OCI-LY3 (cell line): ENCODE measurements at regions not wholly inside any gene's neighbourhood (a gene's known extent, or its start where the extent isn't known, plus 50 kb on each side); places are given as distances from the start of the nearest gene placed in this dataset.
"Not testable (repeated sequence)": the region's sequence is repeated elsewhere in the genome, so short reads cannot be mapped to it uniquely, and the experiment has no call there.

ENCODE experiments used
- H2AFZ ChIP-seq: fragments of 200-600, 300-600 bp; shearing (Covaris generic); 2 replicates; pipeline ENCODE4 v1.6.0; 2014; ENCODE audit warnings: antibody characterized with exemption, low read depth, low read length
- H3K27ac ChIP-seq: fragments of 200-600, 300-600 bp; sonication (generic); 2 replicates; pipeline ENCODE4 v1.5.1; 2014; ENCODE audit warnings: mild to moderate bottlenecking, low read length, moderate library complexity, mixed read lengths
- H3K27me3 ChIP-seq: fragments of 200-600, 300-600 bp; sonication (generic); 2 replicates; pipeline ENCODE4 v1.6.1; 2014; ENCODE audit warnings: low read depth, low read length, mixed read lengths
- H3K36me3 ChIP-seq: fragments of 200-600, 300-600 bp; sonication (generic); replicated peaks from 2 replicates; pipeline ENCODE3; 2014; ENCODE audit warnings: low read depth, low read length, mixed read lengths
- H3K4me1 ChIP-seq: fragments of 300-600, 200-600 bp; sonication (generic); 2 replicates; pipeline ENCODE4 v1.6.1; 2014; ENCODE audit warnings: low read length, mixed read lengths
- H3K4me2 ChIP-seq: fragments of 200-600, 300-600 bp; sonication (generic); 2 replicates; pipeline ENCODE4 v1.6.1; 2014; ENCODE audit warnings: low read length, mixed read lengths
- H3K4me3 ChIP-seq: fragments of 300-600, 200-600 bp; sonication (generic); 2 replicates; pipeline ENCODE4 v1.5.1; 2014; ENCODE audit warnings: antibody characterized with exemption, mild to moderate bottlenecking, low read length, moderate library complexity
- H3K79me2 ChIP-seq: fragments of 300-600, 200-600 bp; shearing (Covaris generic); 2 replicates; pipeline ENCODE4 v1.6.1; 2014; ENCODE audit warnings: mild to moderate bottlenecking, low read length, mixed read lengths
- H3K9ac ChIP-seq: fragments of 300-600, 200-600 bp; shearing (Covaris generic); 2 replicates; pipeline ENCODE4 v1.6.0; 2014; ENCODE audit warnings: mild to moderate bottlenecking, low read length, moderate library complexity
- H3K9me3 ChIP-seq: fragments of 200-600, 300-600 bp; shearing (Covaris generic); 2 replicates; pipeline ENCODE4 v1.6.1; 2014; ENCODE audit warnings: low read length, mixed read lengths; ENCODE audit not compliant: insufficient read depth
- H4K20me1 ChIP-seq: fragments of 200-600, 300-600 bp; sonication (generic); 2 replicates; pipeline ENCODE4 v1.6.1; 2016; ENCODE audit warnings: low read length, mixed read lengths; ENCODE audit not compliant: insufficient read depth
- EZH2phosphoT487 ChIP-seq: fragments of 200-600 bp; shearing (Covaris generic); IDR thresholded peaks from 2 replicates; pipeline ENCODE4 v1.6.1; 2018; ENCODE audit warnings: antibody characterized with exemption, mixed run types, low read depth
- TF ChIP-seq, protein P1 (sequence below): fragments of 200-600, 300-600 bp; sonication (generic); IDR thresholded peaks from 2 replicates; pipeline ENCODE4 v1.5.1; 2014; ENCODE audit warnings: antibody characterized with exemption, low read length, low read depth

DNA sequence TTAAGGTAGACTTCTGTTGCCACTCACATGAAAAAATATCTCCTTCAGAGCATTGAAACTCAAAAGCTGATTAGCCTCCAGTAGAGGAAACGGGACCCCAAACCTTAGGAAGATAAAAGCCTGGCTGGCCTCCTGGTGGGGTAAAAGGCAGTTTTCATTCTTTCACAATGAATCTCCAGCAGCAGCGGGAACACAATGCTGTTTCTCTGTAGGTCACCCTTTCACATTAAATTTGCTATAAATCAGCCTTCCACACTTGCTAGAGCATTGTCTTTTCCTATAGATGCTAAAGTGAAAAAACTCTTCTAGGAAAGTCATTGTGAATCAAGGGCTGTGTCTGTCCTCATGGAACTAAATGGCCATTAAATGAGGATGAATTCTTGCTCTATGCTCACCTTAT is 207.3 kb upstream of the MAGEB2 start:
- TF ChIP-seq, protein P1, sequence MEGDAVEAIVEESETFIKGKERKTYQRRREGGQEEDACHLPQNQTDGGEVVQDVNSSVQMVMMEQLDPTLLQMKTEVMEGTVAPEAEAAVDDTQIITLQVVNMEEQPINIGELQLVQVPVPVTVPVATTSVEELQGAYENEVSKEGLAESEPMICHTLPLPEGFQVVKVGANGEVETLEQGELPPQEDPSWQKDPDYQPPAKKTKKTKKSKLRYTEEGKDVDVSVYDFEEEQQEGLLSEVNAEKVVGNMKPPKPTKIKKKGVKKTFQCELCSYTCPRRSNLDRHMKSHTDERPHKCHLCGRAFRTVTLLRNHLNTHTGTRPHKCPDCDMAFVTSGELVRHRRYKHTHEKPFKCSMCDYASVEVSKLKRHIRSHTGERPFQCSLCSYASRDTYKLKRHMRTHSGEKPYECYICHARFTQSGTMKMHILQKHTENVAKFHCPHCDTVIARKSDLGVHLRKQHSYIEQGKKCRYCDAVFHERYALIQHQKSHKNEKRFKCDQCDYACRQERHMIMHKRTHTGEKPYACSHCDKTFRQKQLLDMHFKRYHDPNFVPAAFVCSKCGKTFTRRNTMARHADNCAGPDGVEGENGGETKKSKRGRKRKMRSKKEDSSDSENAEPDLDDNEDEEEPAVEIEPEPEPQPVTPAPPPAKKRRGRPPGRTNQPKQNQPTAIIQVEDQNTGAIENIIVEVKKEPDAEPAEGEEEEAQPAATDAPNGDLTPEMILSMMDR: no peak
- Histone ChIP-seq H3K9me3 (no peaks in the 10 kb centered on the region), H3K4me2 (no peak overlapping the region), H3K79me2 (no peaks in the 10 kb centered on the region), H3K4me3 (no peak overlapping the region), H3K27me3 (no peaks in the 10 kb centered on the region), H3K27ac (no peak overlapping the region), H3K4me1 (no peaks in the 10 kb centered on the region), H3K36me3 (no peaks in the 10 kb centered on the region), H2AFZ (no peak overlapping the region), H3K9ac (no peak overlapping the region), H4K20me1 (no peaks in the 10 kb centered on the region)

DNA sequence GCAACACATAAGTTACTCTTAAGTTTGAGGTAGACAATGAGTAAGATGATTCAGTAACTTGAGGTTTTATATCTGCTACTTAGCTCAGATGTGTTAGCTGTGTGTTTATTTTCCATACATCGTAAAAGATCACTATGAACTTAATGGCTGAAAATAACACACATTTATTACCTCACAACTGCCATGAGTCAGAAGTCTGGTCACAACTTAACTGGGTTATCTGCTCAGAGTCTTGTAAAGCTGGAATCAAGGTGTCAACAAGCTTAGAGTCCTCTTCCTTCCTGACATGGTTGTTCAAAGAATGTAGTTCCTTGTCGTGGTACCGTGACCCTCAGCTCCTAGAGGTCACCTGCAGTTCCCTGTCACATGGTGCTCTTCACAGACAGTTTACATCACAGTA is 204.9 kb upstream of the MAGEB2 start:
- no peaks in the 10 kb centered on the region for H3K4me1 ChIP-seq
- H3K36me3 ChIP-seq: no peaks in the 10 kb centered on the region
- H4K20me1 ChIP-seq: no peaks in the 10 kb centered on the region
- no peaks in the 10 kb centered on the region for H3K9me3 ChIP-seq
- H3K4me3 ChIP-seq: no peak overlapping the region
- no peak overlapping the region for H3K4me2 ChIP-seq
- H3K27me3 ChIP-seq: no peaks in the 10 kb centered on the region
- H2AFZ ChIP-seq: no peak overlapping the region
- no peak overlapping the region for H3K27ac ChIP-seq
- H3K9ac ChIP-seq: no peak overlapping the region
- TF ChIP-seq EZH2phosphoT487: no peak
- TF ChIP-seq, protein P1: no peak
- H3K79me2 ChIP-seq: no peaks in the 10 kb centered on the region

DNA sequence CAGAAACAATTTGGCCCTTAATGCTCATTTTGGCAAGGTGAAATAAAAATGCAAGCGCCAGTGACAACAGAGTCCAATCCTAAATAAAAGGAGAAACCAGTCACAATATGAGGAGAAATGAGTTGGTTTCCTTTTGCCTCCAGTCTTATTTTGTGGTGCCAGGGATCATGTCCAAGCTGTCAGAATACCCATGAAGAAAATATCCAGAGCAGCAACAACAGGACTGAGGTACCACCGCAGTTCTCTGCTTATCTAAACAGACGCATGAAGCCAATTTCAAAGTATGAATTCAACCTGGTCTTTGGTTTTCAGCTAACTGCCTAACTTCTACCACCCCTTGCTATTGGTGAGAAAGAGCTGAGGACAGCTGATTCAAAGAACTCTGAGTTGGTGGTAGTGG is 199.9 kb upstream of the MAGEB2 start:
- H3K4me2 ChIP-seq: no peak overlapping the region
- no peak overlapping the region for H2AFZ ChIP-seq
- no peaks in the 10 kb centered on the region for H3K4me1 ChIP-seq
- no peak overlapping the region for H3K9ac ChIP-seq
- H3K27ac ChIP-seq: no peak overlapping the region
- no peaks in the 10 kb centered on the region for H4K20me1 ChIP-seq
- no peaks in the 10 kb centered on the region for H3K79me2 ChIP-seq
- no peaks in the 10 kb centered on the region for H3K9me3 ChIP-seq
- H3K4me3 ChIP-seq: no peak overlapping the region
- no peaks in the 10 kb centered on the region for H3K36me3 ChIP-seq
- no peaks in the 10 kb centered on the region for H3K27me3 ChIP-seq
- TF ChIP-seq, protein P1: no peak

DNA sequence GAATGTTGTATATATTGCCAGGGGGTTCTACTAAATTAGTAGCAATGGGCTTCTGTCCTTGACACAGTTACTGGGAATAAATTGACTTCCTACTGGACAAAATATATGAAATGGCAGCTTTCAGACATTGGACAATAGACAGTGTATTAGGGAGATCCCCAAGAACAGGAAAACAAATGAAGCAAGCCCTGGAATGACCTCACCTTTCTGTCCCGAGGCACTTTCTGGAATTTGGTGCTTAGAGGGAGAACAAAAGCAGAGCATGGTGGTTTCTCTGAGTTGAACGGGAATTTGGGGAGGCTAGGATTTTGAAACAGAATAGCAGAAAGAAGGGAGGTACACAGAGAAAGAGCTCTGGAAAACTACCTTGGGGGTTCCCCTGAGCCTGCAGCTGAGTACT is 187.7 kb upstream of the MAGEB2 start:
- H3K79me2 ChIP-seq: no peaks in the 10 kb centered on the region
- TF ChIP-seq, protein P1: no peak
- TF ChIP-seq EZH2phosphoT487: no peak
- no peaks in the 10 kb centered on the region for H3K4me1 ChIP-seq
- H3K36me3 ChIP-seq: no peaks in the 10 kb centered on the region
- no peaks in the 10 kb centered on the region for H4K20me1 ChIP-seq
- no peak overlapping the region for H3K27ac ChIP-seq
- no peak overlapping the region for H3K4me3 ChIP-seq
- no peak overlapping the region for H3K4me2 ChIP-seq
- no peaks in the 10 kb centered on the region for H3K27me3 ChIP-seq
- H3K9ac ChIP-seq: no peak overlapping the region
- no peaks in the 10 kb centered on the region for H3K9me3 ChIP-seq
- H2AFZ ChIP-seq: no peak overlapping the region

DNA sequence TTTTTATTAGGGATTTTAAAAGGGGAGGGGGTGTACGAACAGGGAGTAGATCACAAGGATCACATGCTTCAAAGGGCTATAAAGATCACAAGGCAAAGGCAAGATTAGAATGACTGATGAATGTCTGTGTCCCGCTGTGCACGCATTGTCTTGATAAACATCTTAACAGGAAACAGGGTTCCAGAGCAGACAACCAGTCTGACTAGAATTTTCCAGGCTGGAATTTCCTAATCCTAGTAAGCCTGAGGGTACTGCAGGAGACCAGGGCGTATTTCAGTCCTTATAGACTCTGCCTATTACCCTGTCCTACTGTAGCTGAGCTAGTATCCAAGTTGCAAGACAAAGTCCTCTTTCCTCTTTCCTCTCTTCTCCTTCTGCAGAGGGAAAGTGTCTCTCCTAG is 179.0 kb upstream of the MAGEB2 start:
- not testable (repeated sequence) for H3K4me1 ChIP-seq, H3K9ac ChIP-seq, H3K4me2 ChIP-seq, H3K27me3 ChIP-seq, H2AFZ ChIP-seq, H3K27ac ChIP-seq, H3K79me2 ChIP-seq, H3K9me3 ChIP-seq, H4K20me1 ChIP-seq, H3K4me3 ChIP-seq, H3K36me3 ChIP-seq
